NB4 (cell line): ENCODE measurements at regions not wholly inside any gene's neighbourhood (a gene's known extent, or its start where the extent isn't known, plus 50 kb on each side); places are given as distances from the start of the nearest gene placed in this dataset.

ENCODE experiments used
- CTCF ChIP-seq: IDR thresholded peaks from one replicate; pipeline ENCODE4 v1.5.1; 2012; ENCODE audit warnings: low read depth, low read length
- MYC ChIP-seq: IDR thresholded peaks from 2 replicates; pipeline ENCODE4 v1.6.1; 2011; ENCODE audit warnings: low read depth, low read length
- POLR2A ChIP-seq: IDR thresholded peaks from 2 replicates; pipeline ENCODE4 v1.6.1; 2011; ENCODE audit warnings: mild to moderate bottlenecking; ENCODE audit not compliant: insufficient read length; ENCODE audit errors: extremely low read depth
- TF ChIP-seq, protein P1 (sequence below): IDR thresholded peaks from 2 replicates; pipeline ENCODE4 v1.6.1; 2011; ENCODE audit warnings: low read depth, low read length

GRCh38 chr6:84469144-84469543, 241.7 kb upstream of the CEP162 start:
- TF ChIP-seq CTCF (no peak), POLR2A (no peak), MYC (no peak)
- TF ChIP-seq, protein P1, sequence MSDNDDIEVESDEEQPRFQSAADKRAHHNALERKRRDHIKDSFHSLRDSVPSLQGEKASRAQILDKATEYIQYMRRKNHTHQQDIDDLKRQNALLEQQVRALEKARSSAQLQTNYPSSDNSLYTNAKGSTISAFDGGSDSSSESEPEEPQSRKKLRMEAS: no peak
